B cell (primary cell): ENCODE measurements at regions not wholly inside any gene's neighbourhood (a gene's known extent, or its start where the extent isn't known, plus 50 kb on each side); places are given as distances from the start of the nearest gene placed in this dataset.

Experiments used
- EZH2 ChIP-seq: IDR thresholded peaks from 2 replicates; pipeline ENCODE4 v1.6.1; 2012; ENCODE audit warnings: borderline replicate concordance, low read depth, mild to moderate bottlenecking, moderate library complexity, low read length; ENCODE audit not compliant: insufficient read depth, poor library complexity, severe bottlenecking
- TF ChIP-seq, protein P1 (sequence below): fragments of 200-600 bp; IDR thresholded peaks from one replicate; pipeline ENCODE4 v1.8.0; 2022; ENCODE audit warnings: antibody characterized with exemption, mild to moderate bottlenecking

DNA sequence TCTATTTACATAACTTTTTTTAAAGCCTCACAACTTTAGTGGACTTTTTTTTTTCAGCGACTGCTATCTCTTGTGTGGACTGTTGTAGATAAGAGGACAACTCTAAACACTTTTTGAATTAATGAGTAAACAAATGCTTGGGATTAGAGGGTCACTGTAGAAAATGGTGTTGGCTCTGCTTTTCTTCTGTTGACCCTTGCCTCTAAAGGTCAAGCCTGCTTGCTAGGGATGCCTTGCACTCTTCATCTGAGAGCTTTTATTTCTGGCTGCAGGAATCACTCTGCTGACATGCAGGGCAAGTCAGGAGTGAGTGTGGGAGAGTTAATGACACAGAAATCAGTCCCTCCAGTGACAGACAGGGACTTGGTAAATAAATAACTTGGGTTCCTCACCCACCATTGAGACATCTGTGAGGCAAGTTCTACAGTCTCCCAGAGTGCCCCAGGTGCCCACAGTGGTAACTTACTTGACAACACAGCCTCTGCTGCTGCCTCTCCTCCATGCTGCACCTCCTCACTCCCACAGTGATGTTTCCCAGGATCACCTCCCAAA is 390.1 kb downstream of the IL20RB start:
- TF ChIP-seq, protein P1, sequence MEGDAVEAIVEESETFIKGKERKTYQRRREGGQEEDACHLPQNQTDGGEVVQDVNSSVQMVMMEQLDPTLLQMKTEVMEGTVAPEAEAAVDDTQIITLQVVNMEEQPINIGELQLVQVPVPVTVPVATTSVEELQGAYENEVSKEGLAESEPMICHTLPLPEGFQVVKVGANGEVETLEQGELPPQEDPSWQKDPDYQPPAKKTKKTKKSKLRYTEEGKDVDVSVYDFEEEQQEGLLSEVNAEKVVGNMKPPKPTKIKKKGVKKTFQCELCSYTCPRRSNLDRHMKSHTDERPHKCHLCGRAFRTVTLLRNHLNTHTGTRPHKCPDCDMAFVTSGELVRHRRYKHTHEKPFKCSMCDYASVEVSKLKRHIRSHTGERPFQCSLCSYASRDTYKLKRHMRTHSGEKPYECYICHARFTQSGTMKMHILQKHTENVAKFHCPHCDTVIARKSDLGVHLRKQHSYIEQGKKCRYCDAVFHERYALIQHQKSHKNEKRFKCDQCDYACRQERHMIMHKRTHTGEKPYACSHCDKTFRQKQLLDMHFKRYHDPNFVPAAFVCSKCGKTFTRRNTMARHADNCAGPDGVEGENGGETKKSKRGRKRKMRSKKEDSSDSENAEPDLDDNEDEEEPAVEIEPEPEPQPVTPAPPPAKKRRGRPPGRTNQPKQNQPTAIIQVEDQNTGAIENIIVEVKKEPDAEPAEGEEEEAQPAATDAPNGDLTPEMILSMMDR: no peak
- TF ChIP-seq EZH2: no peak
